ENCODE measurements at regions not wholly inside any gene's neighbourhood (a gene's known extent, or its start where the extent isn't known, plus 50 kb on each side); places are given as distances from the start of the nearest gene placed in this dataset.

GRCh38 chr2:105188343-105188742, 53.2 kb upstream of the GPR45 start:
- Histone ChIP-seq H2BK12ac (ENCODE audit: low read depth, low read length) (no peak overlapping the region), H3K36me3 (ENCODE audit: control insufficient read depth in 2 of 4, insufficient read depth in 4 of 4, low read length in 3 of 4) (no peaks in the 10 kb centered on the region), H4K20me1 (replicated peaks in 1 of 2; ENCODE audit: control insufficient read depth in 1 of 2, insufficient read depth in 2 of 2, low read length in 2 of 2) (no peaks in the 10 kb centered on the region), H3K27me3 (replicated peaks in 1 of 4; ENCODE audit: control insufficient read depth in 3 of 4, extremely low read depth in 1 of 4, insufficient read depth in 3 of 4, low read length in 3 of 4) (no peaks in the 10 kb centered on the region), H2BK20ac (ENCODE audit: low read length) (no peak overlapping the region), H3K18ac (ENCODE audit: extremely low read depth, low read length) (no peak overlapping the region), H2BK5ac (ENCODE audit: low read depth, low read length) (no peak overlapping the region), H3K23ac (ENCODE audit: insufficient read length) (no peak overlapping the region), H3K4ac (replicated peaks; ENCODE audit: insufficient read length, low read depth, low read length) (no peak overlapping the region), H2BK120ac (replicated peaks; ENCODE audit: low read depth, low read length) (no peak overlapping the region), H2AK5ac (ENCODE audit: low read depth, low read length) (no peak overlapping the region), H3K27ac (ENCODE audit: low read depth, low read length) (no peak overlapping the region), H4K5ac (ENCODE audit: insufficient read length, low read depth, low read length) (no peak overlapping the region), H4K8ac (ENCODE audit: extremely low read depth, insufficient read depth, low read length) (no peak overlapping the region), H3K23me2 (ENCODE audit: low read depth, low read length) (no peaks in the 10 kb centered on the region), H2BK15ac (ENCODE audit: low read length) (no peak overlapping the region), H2AFZ (ENCODE audit: low read length) (no peak overlapping the region), H3K4me3 (ENCODE audit: extremely low read depth in 1 of 4, insufficient read depth in 2 of 4, low read depth in 3 of 4, low read length in 4 of 4) (no peak overlapping the region), H3K4me1 (replicated peaks in 1 of 4; ENCODE audit: control insufficient read depth in 3 of 4, insufficient read depth in 4 of 4, low read length in 3 of 4) (no peaks in the 10 kb centered on the region; a peak in 1 of 7 replicates), H3K56ac (replicated peaks; ENCODE audit: insufficient read length, low read depth, low read length) (no peak overlapping the region), H4K91ac (replicated peaks; ENCODE audit: insufficient read length, low read length) (no peak overlapping the region), H3K9ac (replicated peaks in 1 of 4; ENCODE audit: extremely low read depth in 1 of 4, low read depth in 3 of 4, low read length in 3 of 4) (no peak overlapping the region), H3K79me1 (ENCODE audit: low read depth, low read length) (no peaks in the 10 kb centered on the region), H3K79me2 (ENCODE audit: control insufficient read depth in 1 of 2, insufficient read depth in 2 of 2, low read length in 2 of 2) (no peaks in the 10 kb centered on the region), H3K4me2 (ENCODE audit: insufficient read depth in 1 of 2, low read depth in 2 of 2, low read length in 2 of 2) (no peak overlapping the region), H3K14ac (ENCODE audit: insufficient read length) (no peak overlapping the region), H3K9me3 (ENCODE audit: insufficient read depth in 2 of 2, low read depth in 1 of 2, low read length in 1 of 2) (peaks cover 11 to 13% of the 10 kb centered on the region in 2 experiments; a peak in 3 of 4 replicates)
- DNase-seq (ENCODE audit: low read depth in 1 of 2, low spot score in 2 of 2), result no peak
- no peak for FAIRE-seq
- WGBS, 2 experiments (ENCODE audit: extremely low coverage in 1 of 2, insufficient coverage in 1 of 2, insufficient read length in 1 of 2, insufficient replicate concordance in 2 of 2, low coverage in 1 of 2, low lambda C conversion rate in 2 of 2, missing lambda C conversion rate in 1 of 2), result 89% methylated on average over 4 of the region's 4 CpGs; no CpG with 5 or more reads in 1 of the 2 experiments
- ChIA-PET CTCF (ENCODE audit: partially characterized antibody) (interaction anchor here (1.1 to 1.5 kb wide), 5 partner anchors 8 to 74 kb away, joined by 3 to 6 read pairs (median 5); no protein-coding TSS in a partner anchor), POLR2A (ENCODE audit: partially characterized antibody) (no interaction called here)
- no peak for TF ChIP-seq GTF2F1 (IDR thresholded peaks at IDR 0.05; ENCODE audit: borderline replicate concordance, low read depth, low read length)
- TF ChIP-seq CBX8 (IDR thresholded peaks at IDR 0.05; ENCODE audit: borderline replicate concordance, low read depth, low read length), result no peak
- TF ChIP-seq KDM5A (IDR thresholded peaks at IDR 0.05; ENCODE audit: low read length), result no peak
- no peak for TF ChIP-seq RAD21 (IDR thresholded peaks at IDR 0.05 in 1 of 2, conservative IDR thresholded peaks at IDR 0.05 in 1 of 2; ENCODE audit: low read depth in 2 of 2, low read length in 2 of 2)
- TF ChIP-seq E2F6 (IDR thresholded peaks at IDR 0.05), result no peak
- TF ChIP-seq KDM4A (IDR thresholded peaks at IDR 0.05; ENCODE audit: low read depth, low read length, severe bottlenecking), result no peak
- no peak for TF ChIP-seq POU5F1 (IDR thresholded peaks at IDR 0.05; ENCODE audit: low read depth, low read length)
- no peak for TF ChIP-seq KDM1A (IDR thresholded peaks at IDR 0.05; ENCODE audit: borderline replicate concordance, low read length)
- TF ChIP-seq SP4 (IDR thresholded peaks at IDR 0.05; ENCODE audit: low read length), result no peak
- TF ChIP-seq SRF (IDR thresholded peaks at IDR 0.05; ENCODE audit: low read depth, low read length), result no peak
- TF ChIP-seq ASH2L (IDR thresholded peaks at IDR 0.05; ENCODE audit: low read length), result no peak
- TF ChIP-seq ATF2 (IDR thresholded peaks at IDR 0.05; ENCODE audit: low read length), result no peak
- no peak for TF ChIP-seq NRF1 (IDR thresholded peaks at IDR 0.05; ENCODE audit: low read depth, low read length)
